ENCODE measurements at regions not wholly inside any gene's neighbourhood (a gene's known extent, or its start where the extent isn't known, plus 50 kb on each side); places are given as distances from the start of the nearest gene placed in this dataset.

DNA sequence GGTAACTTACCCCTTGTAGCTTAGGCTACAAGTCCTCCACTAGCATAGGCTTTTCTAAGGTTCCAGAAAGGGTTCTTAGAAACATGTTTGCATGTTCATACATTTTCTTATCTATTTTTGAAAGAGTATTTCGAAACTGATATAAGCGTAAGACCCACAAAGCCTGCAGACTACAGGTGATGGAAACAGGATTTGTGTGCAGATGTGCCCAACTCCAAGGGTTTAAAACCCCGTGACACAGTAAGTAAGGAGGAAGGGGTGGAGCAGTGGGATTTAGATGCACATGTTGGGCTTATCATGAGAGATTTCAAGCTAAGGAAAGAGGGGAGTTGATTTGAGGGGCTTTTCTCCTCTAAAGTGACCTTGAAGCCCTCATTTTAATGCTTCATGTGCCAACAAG lies 164.7 kb downstream of the LTN1 start:
- H3K4me3 ChIP-seq (ENCODE audit: low read length) = no peak overlapping the region
- H3K36me3 ChIP-seq (ENCODE audit: control insufficient read depth, insufficient read depth, low read length) = no peaks in the 10 kb centered on the region
- Mint-ChIP-seq H3K27me3 (ENCODE audit: insufficient read depth) (no peaks in the 10 kb centered on the region), H3K36me3 (ENCODE audit: low read depth) (peaks cover 2% of the 10 kb centered on the region), H3K9me3 (no peaks in the 10 kb centered on the region), H3K4me3 (no peak overlapping the region), H3K27ac (no peak overlapping the region), H3K4me1 (peaks cover 33% of the 10 kb centered on the region)
- no peak for TF ChIP-seq CTCF (conservative IDR thresholded peaks at IDR 0.05)
- no peaks in the 10 kb centered on the region for H3K27me3 ChIP-seq (ENCODE audit: control insufficient read depth, insufficient read depth, low read length, poor library complexity, severe bottlenecking)
- H3K9me3 ChIP-seq (ENCODE audit: control insufficient read depth, low read length) = no peaks in the 10 kb centered on the region
- peaks cover 13% of the 10 kb centered on the region for H3K4me1 ChIP-seq (ENCODE audit: control insufficient read depth, insufficient read depth, low read length)
- 91 to 96% methylated on average over 3 of the region's 3 CpGs for WGBS, 2 experiments (ENCODE audit: insufficient coverage in 1 of 2, insufficient read length in 1 of 2)
- no peak overlapping the region for H3K27ac ChIP-seq (ENCODE audit: low read depth, low read length)
- H3K9ac ChIP-seq (ENCODE audit: extremely low read depth, low read length, poor library complexity, severe bottlenecking) = no peak overlapping the region
- no peak for DNase-seq

DNA sequence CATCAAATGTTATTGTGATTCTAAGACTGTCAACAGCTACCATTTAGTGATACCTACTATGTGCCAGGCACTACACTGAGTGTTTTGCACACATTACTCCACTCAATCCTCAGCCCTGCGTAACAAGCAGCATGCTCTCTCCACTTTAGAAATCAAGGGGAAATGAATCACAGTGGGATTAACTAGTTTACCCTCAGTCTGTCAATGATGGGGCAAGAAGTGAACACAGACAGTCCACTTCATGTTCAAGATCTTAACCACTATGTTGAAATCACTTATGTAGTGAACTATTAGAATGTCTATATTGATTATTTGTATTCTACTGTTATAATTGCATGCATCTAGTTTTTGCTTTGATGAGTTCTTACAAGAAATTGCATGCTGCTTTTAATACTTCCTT lies 165.3 kb downstream of the LTN1 start:
- Mint-ChIP-seq H3K9me3 (no peaks in the 10 kb centered on the region), H3K4me3 (no peak overlapping the region), H3K27me3 (ENCODE audit: insufficient read depth) (no peaks in the 10 kb centered on the region), H3K4me1 (peaks cover 32% of the 10 kb centered on the region), H3K27ac (no peak overlapping the region), H3K36me3 (ENCODE audit: low read depth) (peaks cover 2% of the 10 kb centered on the region)
- Histone ChIP-seq H3K9me3 (ENCODE audit: control insufficient read depth, low read length) (no peaks in the 10 kb centered on the region), H3K27me3 (ENCODE audit: control insufficient read depth, insufficient read depth, low read length, poor library complexity, severe bottlenecking) (no peaks in the 10 kb centered on the region), H3K4me1 (ENCODE audit: control insufficient read depth, insufficient read depth, low read length) (peaks cover 19% of the 10 kb centered on the region), H3K9ac (ENCODE audit: extremely low read depth, low read length, poor library complexity, severe bottlenecking) (no peak overlapping the region), H3K27ac (ENCODE audit: low read depth, low read length) (no peak overlapping the region), H3K36me3 (ENCODE audit: control insufficient read depth, insufficient read depth, low read length) (no peaks in the 10 kb centered on the region), H3K4me3 (ENCODE audit: low read length) (no peak overlapping the region)
- TF ChIP-seq CTCF (conservative IDR thresholded peaks at IDR 0.05) = no peak
- DNase-seq = no peak
- 88 to 100% methylated on average over 1 of the region's 1 CpG for WGBS, 2 experiments (ENCODE audit: insufficient coverage in 1 of 2, insufficient read length in 1 of 2)

- Histone ChIP-seq H3K36me3 (ENCODE audit: control insufficient read depth, insufficient read depth, low read length) (no peaks in the 10 kb centered on the region), H3K9me3 (ENCODE audit: control insufficient read depth, low read length) (no peaks in the 10 kb centered on the region), H3K4me1 (ENCODE audit: control insufficient read depth, insufficient read depth, low read length) (peaks cover 19% of the 10 kb centered on the region), H3K9ac (ENCODE audit: extremely low read depth, low read length, poor library complexity, severe bottlenecking) (no peak overlapping the region), H3K4me3 (ENCODE audit: low read length) (no peak overlapping the region), H3K27me3 (ENCODE audit: control insufficient read depth, insufficient read depth, low read length, poor library complexity, severe bottlenecking) (no peaks in the 10 kb centered on the region), H3K27ac (ENCODE audit: low read depth, low read length) (no peak overlapping the region)
- no peak overlapping the region for H3K4me3 Mint-ChIP-seq
- no peak overlapping the region for H3K27ac Mint-ChIP-seq
- H3K36me3 Mint-ChIP-seq (ENCODE audit: low read depth) = peaks cover 2% of the 10 kb centered on the region
- no peaks in the 10 kb centered on the region for H3K9me3 Mint-ChIP-seq
- WGBS, 2 experiments (ENCODE audit: insufficient coverage in 1 of 2, insufficient read length in 1 of 2) = 91 to 100% methylated on average over 5 to 6 of the region's 6 CpGs
- no peak for TF ChIP-seq CTCF (conservative IDR thresholded peaks at IDR 0.05)
- no peak for DNase-seq
- H3K27me3 Mint-ChIP-seq (ENCODE audit: insufficient read depth) = no peaks in the 10 kb centered on the region
- H3K4me1 Mint-ChIP-seq = peaks cover 28% of the 10 kb centered on the region
Observed at GRCh38 chr21:28826569-28826968, 166.1 kb downstream of the LTN1 start.

Data from endodermal cell (in vitro differentiated cells).